T-cell (primary cell): ENCODE measurements at regions not wholly inside any gene's neighbourhood (a gene's known extent, or its start where the extent isn't known, plus 50 kb on each side); places are given as distances from the start of the nearest gene placed in this dataset.

ENCODE experiments used
- ATAC-seq, 4 experiments: fragments of 200-7000 bp in 3 of 4; fragments of 150-1000 bp in 1 of 4; cut with Tn5 transposase; replicated peaks in 1 of 4; 1 replicate in 3 of 4; 2 replicates in 1 of 4; pipeline ENCODE4 v1.10.0; 2021; ENCODE audit warnings: moderate library complexity in 3 of 4, mild to moderate bottlenecking in 2 of 4, moderate number of reproducible peaks in 1 of 4
- CTCF ChIA-PET, 2 donors: fragments of 300-600 bp; sonication (Branson Sonifier 250); formaldehyde crosslinking; loops; one replicate each; lab custom pipeline; 2022; ENCODE audit warnings: antibody characterized with exemption in 2 of 2; lab: Charles Lee
- POLR2A ChIA-PET, 2 donors: fragments of 300-600 bp; sonication (Branson Sonifier 250); formaldehyde crosslinking; loops; one replicate each; lab custom pipeline; 2022; ENCODE audit warnings: antibody characterized with exemption in 2 of 2; lab: Charles Lee
- DNase-seq, 35 experiments: peaks; one replicate each; pipeline versions ENCODE4 v3.0.0 to v3.0.0-alpha.2; 2013 to 2023
- H3K27ac ChIP-seq: one replicate; pipeline ENCODE4 v1.5.1; 2013; ENCODE audit warnings: low read length
- H3K27me3 ChIP-seq, 2 experiments: replicated peaks in 1 of 2; 1 replicate in 1 of 2; 2 replicates in 1 of 2; pipeline versions ENCODE4 v1.6.1 to v1.7.0; 2013; ENCODE audit warnings: low read length in 1 of 2, mixed read lengths in 1 of 2; ENCODE audit not compliant: control insufficient read depth in 2 of 2, insufficient read depth in 2 of 2; ENCODE audit errors: extremely low read depth in 1 of 2
- H3K36me3 ChIP-seq, 2 donors: 1 replicate in 1 of 2; 2 replicates in 1 of 2; pipeline versions ENCODE4 v1.6.1 to v1.7.0; 2013; ENCODE audit warnings: low read length in 1 of 2; ENCODE audit not compliant: control insufficient read depth in 2 of 2, insufficient read depth in 1 of 2; ENCODE audit errors: extremely low read depth in 1 of 2
- H3K4me1 ChIP-seq, 2 experiments: 1 replicate in 1 of 2; 2 replicates in 1 of 2; pipeline versions ENCODE4 v1.6.1 to v1.7.0; 2013; ENCODE audit warnings: low read length in 2 of 2, mixed read lengths in 1 of 2; ENCODE audit not compliant: insufficient read depth in 2 of 2, control insufficient read depth in 1 of 2; ENCODE audit errors: extremely low read depth in 1 of 2
- H3K4me3 ChIP-seq, 2 donors: 1 replicate in 1 of 2; 2 replicates in 1 of 2; pipeline versions ENCODE4 v1.5.1 to v1.7.0; 2013; ENCODE audit warnings: mild to moderate bottlenecking in 2 of 2, low read length in 1 of 2, moderate library complexity in 1 of 2; ENCODE audit not compliant: control insufficient read depth in 1 of 2; ENCODE audit errors: extremely low read depth in 1 of 2
- H3K9me3 ChIP-seq: 2 replicates; pipeline ENCODE4 v1.7.0; 2013
- H3K27ac Mint-ChIP-seq, 2 donors: one replicate each; pipeline ENCODE4 v1.8.0; 2020 to 2021; ENCODE audit warnings: mild to moderate bottlenecking in 2 of 2, mixed read lengths in 2 of 2
- H3K27me3 Mint-ChIP-seq, 2 donors: one replicate each; pipeline ENCODE4 v1.8.0; 2021 to 2022; ENCODE audit warnings: mixed read lengths in 2 of 2
- H3K36me3 Mint-ChIP-seq: one replicate; pipeline ENCODE4 v1.8.0; 2021; ENCODE audit warnings: mixed read lengths
- H3K4me1 Mint-ChIP-seq, 3 donors: one replicate each; pipeline ENCODE4 v1.8.0; 2020 to 2022; ENCODE audit warnings: mixed read lengths in 3 of 3, mild to moderate bottlenecking in 1 of 3
- H3K4me3 Mint-ChIP-seq, 3 donors: one replicate each; pipeline ENCODE4 v1.8.0; 2020 to 2022; ENCODE audit warnings: mild to moderate bottlenecking in 3 of 3, mixed read lengths in 3 of 3, moderate library complexity in 3 of 3
- H3K9me3 Mint-ChIP-seq, 3 donors: one replicate each; pipeline ENCODE4 v1.8.0; 2020 to 2022; ENCODE audit warnings: mixed read lengths in 3 of 3
- WGBS: methylation state at CpG from one replicate; pipeline ENCODE4 v1.1.5; 2013; ENCODE audit warnings: missing lambda C conversion rate; ENCODE audit not compliant: insufficient coverage; 5-methylcytosine and 5-hydroxymethylcytosine counted together

DNA sequence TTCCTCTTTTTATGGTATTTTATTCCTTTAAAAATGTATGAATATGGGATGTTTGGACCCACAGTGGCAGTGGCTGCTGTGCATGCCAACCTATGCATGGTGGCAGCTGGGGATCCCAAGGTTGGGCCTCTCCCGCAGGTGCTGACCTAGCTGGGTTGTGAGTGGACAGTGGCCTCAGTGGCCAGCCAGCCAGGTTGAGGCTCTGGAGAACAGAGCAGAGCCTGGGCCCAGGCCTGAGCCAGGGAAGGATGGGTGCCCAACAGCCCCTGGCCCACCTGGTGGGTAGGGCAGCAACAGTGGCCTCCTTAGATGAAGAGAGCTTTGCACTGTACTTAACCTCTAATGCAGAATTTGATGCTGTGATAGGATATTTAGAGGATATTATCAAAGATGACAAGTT lies 624.8 kb downstream of the CHSY3 start:
- no peak for ATAC-seq
- Mint-ChIP-seq H3K36me3 (no peaks in the 10 kb centered on the region), H3K27ac (no peak overlapping the region), H3K4me1 (no peaks in the 10 kb centered on the region), H3K27me3 (no peaks in the 10 kb centered on the region), H3K4me3 (no peak overlapping the region), H3K9me3 (peaks cover 0 to 1% (median 0%) of the 10 kb centered on the region in 3 donors)
- no peaks in the 10 kb centered on the region for H3K36me3 ChIP-seq
- H3K9me3 ChIP-seq, result no peaks in the 10 kb centered on the region
- no peaks in the 10 kb centered on the region for H3K27me3 ChIP-seq
- 92% methylated on average over 1 of the region's 1 CpG for WGBS
- POLR2A ChIA-PET, result no interaction called here
- no peaks in the 10 kb centered on the region for H3K4me1 ChIP-seq
- CTCF ChIA-PET, result no interaction called here
- H3K4me3 ChIP-seq, result no peak overlapping the region
- no peak for DNase-seq
- no peak overlapping the region for H3K27ac ChIP-seq

DNA sequence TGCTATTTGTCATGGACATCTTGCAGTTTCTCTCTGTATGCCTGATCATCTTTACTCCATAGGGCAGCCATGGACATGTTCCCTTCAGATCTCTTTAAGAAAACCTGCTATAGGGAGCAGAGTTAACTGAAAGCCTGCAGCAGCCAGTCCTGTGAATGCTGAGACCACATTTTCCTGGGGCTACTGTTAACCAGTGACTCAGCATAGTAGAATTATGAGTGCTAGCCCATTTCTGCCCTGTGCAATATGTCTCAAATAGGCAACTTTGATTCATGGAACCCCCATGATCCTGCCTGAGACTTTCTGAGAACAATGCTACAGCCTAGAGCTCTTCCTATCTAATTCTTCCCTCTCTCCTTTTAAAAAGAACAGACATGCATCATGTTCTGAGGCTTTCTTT lies 624.2 kb downstream of the CHSY3 start:
- H3K27ac Mint-ChIP-seq, result no peak overlapping the region
- H3K27ac ChIP-seq, result no peak overlapping the region
- H3K9me3 Mint-ChIP-seq, result peaks cover 0 to 1% (median 0%) of the 10 kb centered on the region in 3 donors
- no peaks in the 10 kb centered on the region for H3K4me1 ChIP-seq
- ChIA-PET CTCF (no interaction called here), POLR2A (no interaction called here)
- H3K4me1 Mint-ChIP-seq, result no peaks in the 10 kb centered on the region
- no peak overlapping the region for H3K4me3 ChIP-seq
- H3K36me3 ChIP-seq, result no peaks in the 10 kb centered on the region
- ATAC-seq, result no peak
- H3K4me3 Mint-ChIP-seq, result no peak overlapping the region
- no peaks in the 10 kb centered on the region for H3K9me3 ChIP-seq
- DNase-seq, result no peak
- H3K27me3 ChIP-seq, result no peaks in the 10 kb centered on the region
- no peaks in the 10 kb centered on the region for H3K36me3 Mint-ChIP-seq
- H3K27me3 Mint-ChIP-seq, result no peaks in the 10 kb centered on the region

DNA sequence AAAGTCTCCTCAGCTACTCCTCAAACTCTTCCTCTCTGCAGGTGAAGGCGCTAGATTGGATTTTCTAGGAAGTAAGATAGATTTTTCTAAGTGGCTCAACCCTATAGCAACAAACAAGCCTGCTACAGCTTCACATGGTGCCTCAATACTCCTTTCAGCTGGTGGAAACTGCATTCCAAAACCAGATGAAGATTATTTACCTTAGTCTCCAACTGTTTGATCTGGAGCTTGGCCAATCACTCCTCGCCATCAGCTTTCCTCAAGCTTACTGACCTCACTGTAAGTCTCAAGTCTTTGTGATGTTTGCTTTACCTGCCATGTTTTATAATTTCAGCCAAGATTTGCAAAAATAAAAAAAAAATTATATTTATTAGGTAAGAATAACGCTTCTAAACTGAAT lies 622.4 kb downstream of the CHSY3 start:
- no peak overlapping the region for H3K27ac Mint-ChIP-seq
- ChIA-PET POLR2A (no interaction called here), CTCF (no interaction called here)
- H3K4me3 Mint-ChIP-seq, result no peak overlapping the region
- no peak overlapping the region for H3K27ac ChIP-seq
- DNase-seq, result no peak
- no peaks in the 10 kb centered on the region for H3K27me3 ChIP-seq
- H3K4me1 ChIP-seq, result no peaks in the 10 kb centered on the region
- H3K36me3 ChIP-seq, result no peaks in the 10 kb centered on the region
- no peaks in the 10 kb centered on the region for H3K9me3 ChIP-seq
- peaks cover 0 to 10% (median 1%) of the 10 kb centered on the region in 3 donors for H3K9me3 Mint-ChIP-seq
- no peaks in the 10 kb centered on the region for H3K4me1 Mint-ChIP-seq
- H3K27me3 Mint-ChIP-seq, result peaks cover 8 to 11% of the 10 kb centered on the region in 2 donors
- H3K36me3 Mint-ChIP-seq, result no peaks in the 10 kb centered on the region
- no peak for ATAC-seq
- no peak overlapping the region for H3K4me3 ChIP-seq
- no CpG with 5 or more reads among the region's 3 CpGs for WGBS

DNA sequence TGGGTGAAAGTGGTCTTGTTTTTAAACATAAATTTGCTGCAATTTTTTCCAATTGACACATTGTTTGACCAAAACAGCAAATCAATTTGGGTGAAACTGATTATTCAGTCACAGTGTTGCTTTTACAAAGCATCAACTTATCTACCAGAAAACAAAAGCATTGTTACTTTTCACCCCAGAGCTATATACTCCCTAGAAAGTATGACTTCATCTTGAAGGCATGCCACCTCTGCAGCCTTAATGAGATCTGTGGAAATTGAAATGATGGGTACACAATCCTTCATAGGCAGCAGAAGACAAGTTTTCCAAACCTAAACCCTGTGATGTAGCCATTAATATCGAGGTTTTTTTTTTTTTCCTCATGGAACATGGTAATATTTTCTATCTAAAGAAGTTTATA lies 615.9 kb downstream of the CHSY3 start:
- peaks cover 22 to 30% (median 25%) of the 10 kb centered on the region in 3 donors for H3K9me3 Mint-ChIP-seq
- no peaks in the 10 kb centered on the region for H3K27me3 ChIP-seq
- ATAC-seq, result no peak
- H3K9me3 ChIP-seq, result no peaks in the 10 kb centered on the region
- no peaks in the 10 kb centered on the region for H3K36me3 Mint-ChIP-seq
- no peaks in the 10 kb centered on the region for H3K4me1 ChIP-seq
- WGBS, result no CpG with 5 or more reads among the region's 1 CpG
- CTCF ChIA-PET, result interaction anchor here in 1 of 2 donors (0.7 kb wide), 1 partner anchor 395 kb away, joined by 3 read pairs; no protein-coding TSS in a partner anchor
- H3K4me3 ChIP-seq, result no peak overlapping the region
- H3K4me3 Mint-ChIP-seq, result no peak overlapping the region
- peaks cover 10 to 18% of the 10 kb centered on the region in 2 donors for H3K27me3 Mint-ChIP-seq
- DNase-seq, result no peak
- H3K4me1 Mint-ChIP-seq, result no peaks in the 10 kb centered on the region
- POLR2A ChIA-PET, result no interaction called here
- no peaks in the 10 kb centered on the region for H3K36me3 ChIP-seq
- H3K27ac Mint-ChIP-seq, result no peak overlapping the region
- no peak overlapping the region for H3K27ac ChIP-seq

DNA sequence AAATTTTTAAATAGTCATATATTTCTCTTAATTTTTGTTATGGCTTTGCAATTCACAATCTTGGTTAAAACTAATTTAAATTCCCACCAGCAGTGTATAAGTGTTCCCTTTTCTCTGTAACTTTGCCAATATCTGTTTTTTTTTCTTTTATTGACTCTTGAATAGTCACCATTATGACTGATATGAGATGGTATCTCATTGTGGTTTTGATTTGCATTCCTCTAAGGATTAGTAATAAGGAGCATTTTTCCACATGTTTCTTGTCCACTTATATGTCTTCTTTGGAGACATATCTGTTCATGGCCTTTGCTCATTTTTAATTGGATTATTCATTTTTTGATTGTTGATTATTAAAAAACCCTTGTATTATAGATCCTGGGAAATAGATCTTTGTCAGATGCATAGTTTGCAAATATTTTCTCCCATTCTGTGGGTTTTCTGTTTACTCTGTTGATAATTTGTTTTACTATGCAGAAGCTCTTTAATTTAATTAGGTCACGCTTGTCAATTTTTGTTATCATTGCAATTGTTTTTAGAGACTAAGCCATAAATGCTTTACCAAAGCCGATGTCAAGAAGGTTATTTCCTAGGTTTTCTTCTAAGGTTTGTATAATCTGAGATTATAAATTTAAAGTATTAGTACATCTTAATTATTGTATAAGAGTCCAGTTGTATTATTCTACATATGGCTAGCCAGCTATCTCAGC lies 610.9 kb downstream of the CHSY3 start:
- Mint-ChIP-seq H3K9me3 (peaks cover 5 to 30% (median 25%) of the 10 kb centered on the region in 3 donors), H3K27ac (no peak overlapping the region), H3K4me1 (no peaks in the 10 kb centered on the region), H3K4me3 (no peak overlapping the region), H3K27me3 (no peaks in the 10 kb centered on the region), H3K36me3 (no peaks in the 10 kb centered on the region)
- Histone ChIP-seq H3K27me3 (no peaks in the 10 kb centered on the region), H3K36me3 (no peaks in the 10 kb centered on the region), H3K9me3 (no peaks in the 10 kb centered on the region), H3K27ac (no peak overlapping the region), H3K4me1 (no peaks in the 10 kb centered on the region), H3K4me3 (no peak overlapping the region)
- ChIA-PET POLR2A (no interaction called here), CTCF (no interaction called here)
- ATAC-seq (no peak), DNase-seq (no peak)
- WGBS, result no CpG with 5 or more reads among the region's 2 CpGs

DNA sequence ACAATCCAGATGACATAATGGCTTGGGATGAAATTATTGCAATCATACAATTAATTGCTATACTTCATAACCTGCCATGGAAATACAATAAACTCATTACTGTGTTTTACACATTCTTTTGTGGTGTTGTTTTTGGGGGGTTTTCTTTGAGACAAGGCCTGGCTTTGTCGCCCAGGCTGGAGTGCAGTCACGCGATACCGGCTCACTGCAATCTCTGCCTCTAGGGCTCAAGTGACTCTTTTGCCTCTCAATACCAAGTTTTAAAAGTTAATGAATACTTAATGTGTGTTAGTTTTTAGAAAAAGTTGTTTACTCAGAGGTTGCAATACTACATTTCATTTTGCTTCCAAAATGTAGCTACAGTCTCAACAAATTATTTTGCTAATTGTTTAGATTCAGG lies 598.4 kb downstream of the CHSY3 start:
- H3K9me3 Mint-ChIP-seq, result no peaks in the 10 kb centered on the region
- CTCF ChIA-PET, result no interaction called here
- no peaks in the 10 kb centered on the region for H3K4me1 ChIP-seq

More for the DNA sequence above, 598.4 kb downstream of the CHSY3 start:
- Mint-ChIP-seq H3K27ac (no peak overlapping the region), H3K36me3 (no peaks in the 10 kb centered on the region), H3K4me1 (no peaks in the 10 kb centered on the region), H3K27me3 (no peaks in the 10 kb centered on the region), H3K4me3 (no peak overlapping the region)
- Histone ChIP-seq H3K4me3 (no peak overlapping the region), H3K36me3 (no peaks in the 10 kb centered on the region), H3K27me3 (no peaks in the 10 kb centered on the region), H3K27ac (no peak overlapping the region), H3K9me3 (no peaks in the 10 kb centered on the region)
- DNase-seq, result no peak
- no CpG with 5 or more reads among the region's 4 CpGs for WGBS
- POLR2A ChIA-PET, result no interaction called here
- ATAC-seq, result no peak
